Astrocyte (in vitro differentiated cells and primary cell): ENCODE measurements at regions not wholly inside any gene's neighbourhood (a gene's known extent, or its start where the extent isn't known, plus 50 kb on each side); places are given as distances from the start of the nearest gene placed in this dataset.

Source experiments
- DNase-seq: peaks from one replicate; pipeline ENCODE4 v3.0.0-alpha.2; 2010; ENCODE audit warnings: low read depth
- FAIRE-seq: peaks from 2 replicates; lab custom pipeline; 2011; peaks lifted over from hg19 to GRCh38; lab: Jason Lieb, UNC
- H2AFZ ChIP-seq: 2 replicates; pipeline ENCODE4 v1.6.0; 2012; ENCODE audit warnings: low read depth, low read length, inconsistent platforms
- H3K27ac ChIP-seq: 2 replicates; pipeline ENCODE4 v1.5.1; 2011; ENCODE audit warnings: low read depth, low read length, inconsistent platforms
- H3K27me3 ChIP-seq: 2 replicates; pipeline ENCODE4 v1.6.0; 2011; ENCODE audit warnings: low read length, inconsistent platforms; ENCODE audit not compliant: insufficient read depth
- H3K36me3 ChIP-seq: 2 replicates; pipeline ENCODE4 v1.5.1; 2011; ENCODE audit warnings: low read length, inconsistent platforms; ENCODE audit not compliant: insufficient read depth
- H3K4me1 ChIP-seq: 2 replicates; pipeline ENCODE4 v1.5.1; 2011; ENCODE audit warnings: low read length, inconsistent platforms; ENCODE audit not compliant: insufficient read depth
- H3K4me2 ChIP-seq: 2 replicates; pipeline ENCODE4 v1.6.0; 2012; ENCODE audit warnings: low read length, inconsistent platforms
- H3K4me3 ChIP-seq: 2 replicates; pipeline ENCODE4 v1.5.1; 2011; ENCODE audit warnings: low read depth, mild to moderate bottlenecking, low read length, inconsistent platforms; ENCODE audit not compliant: insufficient read depth
- H3K79me2 ChIP-seq: 2 replicates; pipeline ENCODE4 v1.6.0; 2012; ENCODE audit warnings: mild to moderate bottlenecking, low read length, inconsistent platforms; ENCODE audit not compliant: insufficient read depth
- H3K9ac ChIP-seq: 2 replicates; pipeline ENCODE4 v1.6.0; 2012; ENCODE audit warnings: mild to moderate bottlenecking, low read length, inconsistent platforms
- H3K9me3 ChIP-seq: 2 replicates; pipeline ENCODE4 v1.5.1; 2012; ENCODE audit warnings: low read depth, mild to moderate bottlenecking, low read length, inconsistent platforms; ENCODE audit not compliant: insufficient read depth
- H4K20me1 ChIP-seq: 2 replicates; pipeline ENCODE4 v1.6.0; 2012; ENCODE audit warnings: low read length, inconsistent platforms; ENCODE audit not compliant: insufficient read depth
- H3K27ac Mint-ChIP-seq: one replicate; pipeline ENCODE4 v1.8.0; 2021; ENCODE audit warnings: mild to moderate bottlenecking, mixed read lengths; ENCODE audit not compliant: unreplicated experiment
- H3K27me3 Mint-ChIP-seq: one replicate; pipeline ENCODE4 v1.8.0; 2021; ENCODE audit warnings: low read depth, mixed read lengths; ENCODE audit not compliant: unreplicated experiment
- H3K36me3 Mint-ChIP-seq: one replicate; pipeline ENCODE4 v1.8.0; 2021; ENCODE audit warnings: low read depth, mixed read lengths; ENCODE audit not compliant: unreplicated experiment
- H3K4me1 Mint-ChIP-seq: one replicate; pipeline ENCODE4 v1.8.0; 2021; ENCODE audit warnings: low read depth, mixed read lengths; ENCODE audit not compliant: unreplicated experiment
- H3K4me3 Mint-ChIP-seq: one replicate; pipeline ENCODE4 v1.8.0; 2021; ENCODE audit warnings: mild to moderate bottlenecking, moderate library complexity, mixed read lengths; ENCODE audit not compliant: unreplicated experiment
- H3K9me3 Mint-ChIP-seq: one replicate; pipeline ENCODE4 v1.8.0; 2021; ENCODE audit warnings: mild to moderate bottlenecking, mixed read lengths; ENCODE audit not compliant: unreplicated experiment
- EZH2 ChIP-seq: IDR thresholded peaks from 2 replicates; pipeline ENCODE4 v1.6.1; 2012; ENCODE audit warnings: mild to moderate bottlenecking, low read length, inconsistent platforms; ENCODE audit not compliant: insufficient read depth
- TF ChIP-seq, protein P1 (sequence below): IDR thresholded peaks from 2 replicates; pipeline ENCODE4 v1.5.1; 2011; ENCODE audit warnings: low read depth, mild to moderate bottlenecking, inconsistent platforms, low read length, moderate library complexity; ENCODE audit not compliant: insufficient read depth

DNA sequence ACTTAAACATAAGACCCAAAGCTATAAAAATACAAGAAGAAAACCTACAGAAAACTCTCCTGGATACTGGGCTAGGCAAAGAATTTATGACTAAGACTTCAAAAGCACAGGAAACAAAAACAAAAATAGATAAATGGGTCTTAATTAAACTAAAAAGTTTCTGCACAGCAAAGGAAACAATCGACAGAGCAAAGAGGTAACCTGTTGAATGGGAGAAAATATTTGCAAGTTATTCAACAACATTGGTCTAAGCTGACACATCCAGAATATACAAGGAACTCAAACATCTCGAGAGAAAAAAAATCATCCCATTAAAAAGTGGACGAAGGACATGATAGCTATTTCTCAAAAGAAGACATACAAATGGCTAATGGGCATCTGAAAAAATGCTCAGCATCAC is 72.3 kb upstream of the RBBP8 start:
- Histone ChIP-seq H3K4me1 (no peaks in the 10 kb centered on the region), H4K20me1 (no peaks in the 10 kb centered on the region), H3K27ac (no peak overlapping the region), H3K27me3 (no peaks in the 10 kb centered on the region), H2AFZ (no peak overlapping the region), H3K9me3 (no peaks in the 10 kb centered on the region), H3K4me3 (no peak overlapping the region), H3K79me2 (no peaks in the 10 kb centered on the region), H3K4me2 (no peak overlapping the region), H3K9ac (no peak overlapping the region), H3K36me3 (no peaks in the 10 kb centered on the region)
- no peak overlapping the region for H3K4me3 Mint-ChIP-seq
- H3K9me3 Mint-ChIP-seq: no peaks in the 10 kb centered on the region
- no peak for DNase-seq
- FAIRE-seq: no peak
- H3K27me3 Mint-ChIP-seq: no peaks in the 10 kb centered on the region
- no peak for TF ChIP-seq EZH2
- TF ChIP-seq, protein P1, sequence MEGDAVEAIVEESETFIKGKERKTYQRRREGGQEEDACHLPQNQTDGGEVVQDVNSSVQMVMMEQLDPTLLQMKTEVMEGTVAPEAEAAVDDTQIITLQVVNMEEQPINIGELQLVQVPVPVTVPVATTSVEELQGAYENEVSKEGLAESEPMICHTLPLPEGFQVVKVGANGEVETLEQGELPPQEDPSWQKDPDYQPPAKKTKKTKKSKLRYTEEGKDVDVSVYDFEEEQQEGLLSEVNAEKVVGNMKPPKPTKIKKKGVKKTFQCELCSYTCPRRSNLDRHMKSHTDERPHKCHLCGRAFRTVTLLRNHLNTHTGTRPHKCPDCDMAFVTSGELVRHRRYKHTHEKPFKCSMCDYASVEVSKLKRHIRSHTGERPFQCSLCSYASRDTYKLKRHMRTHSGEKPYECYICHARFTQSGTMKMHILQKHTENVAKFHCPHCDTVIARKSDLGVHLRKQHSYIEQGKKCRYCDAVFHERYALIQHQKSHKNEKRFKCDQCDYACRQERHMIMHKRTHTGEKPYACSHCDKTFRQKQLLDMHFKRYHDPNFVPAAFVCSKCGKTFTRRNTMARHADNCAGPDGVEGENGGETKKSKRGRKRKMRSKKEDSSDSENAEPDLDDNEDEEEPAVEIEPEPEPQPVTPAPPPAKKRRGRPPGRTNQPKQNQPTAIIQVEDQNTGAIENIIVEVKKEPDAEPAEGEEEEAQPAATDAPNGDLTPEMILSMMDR: no peak
- no peak overlapping the region for H3K27ac Mint-ChIP-seq
- no peaks in the 10 kb centered on the region for H3K4me1 Mint-ChIP-seq
- no peaks in the 10 kb centered on the region for H3K36me3 Mint-ChIP-seq

DNA sequence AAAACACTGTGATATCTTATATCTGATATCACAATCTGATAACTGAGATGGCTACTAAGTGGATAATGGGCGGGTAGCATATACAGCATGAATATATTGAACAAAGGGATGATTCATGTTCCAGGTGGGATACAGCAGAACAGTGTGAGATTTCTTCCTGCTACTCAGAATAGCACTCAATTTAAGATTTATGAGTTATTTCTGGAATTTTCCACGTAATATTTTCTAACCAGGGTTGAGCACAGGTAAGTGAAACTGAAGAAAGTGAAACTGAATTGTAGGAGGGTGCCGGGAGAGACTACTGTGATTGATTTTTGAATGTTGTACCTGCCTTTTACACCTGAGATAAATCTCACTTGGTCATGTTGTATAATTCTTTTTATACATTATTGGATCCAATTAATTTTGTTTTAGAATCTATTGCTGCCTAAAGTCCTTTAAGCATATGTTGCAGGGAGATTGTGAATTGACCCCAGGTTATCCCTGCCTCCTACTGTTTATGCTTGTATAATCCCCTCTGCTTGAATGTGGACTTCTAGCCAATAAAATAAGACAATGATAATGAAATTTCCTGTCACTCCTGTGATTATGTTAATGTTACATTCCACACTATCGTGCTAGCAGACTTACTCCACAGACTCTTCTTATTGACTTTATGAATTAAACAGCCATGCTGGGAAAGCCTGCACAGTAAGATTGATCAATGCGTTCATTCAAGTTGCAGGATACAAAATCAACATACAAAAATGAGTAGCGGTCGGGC is 67.6 kb upstream of the RBBP8 start:
- no peak overlapping the region for H2AFZ ChIP-seq
- no peaks in the 10 kb centered on the region for H3K36me3 Mint-ChIP-seq
- TF ChIP-seq, protein P1: no peak
- no peak for TF ChIP-seq EZH2
- no peaks in the 10 kb centered on the region for H3K4me1 Mint-ChIP-seq
- no peak overlapping the region for H3K4me3 Mint-ChIP-seq
- no peak overlapping the region for H3K27ac ChIP-seq
- H3K27me3 Mint-ChIP-seq: no peaks in the 10 kb centered on the region
- H3K9ac ChIP-seq: no peak overlapping the region
- no peaks in the 10 kb centered on the region for H3K4me1 ChIP-seq
- H3K9me3 ChIP-seq: no peaks in the 10 kb centered on the region
- no peak overlapping the region for H3K4me2 ChIP-seq
- no peaks in the 10 kb centered on the region for H4K20me1 ChIP-seq
- no peaks in the 10 kb centered on the region for H3K27me3 ChIP-seq
- no peak overlapping the region for H3K4me3 ChIP-seq
- DNase-seq (no peak), FAIRE-seq (no peak)
- no peaks in the 10 kb centered on the region for H3K36me3 ChIP-seq
- H3K9me3 Mint-ChIP-seq: no peaks in the 10 kb centered on the region
- H3K27ac Mint-ChIP-seq: no peak overlapping the region
- no peaks in the 10 kb centered on the region for H3K79me2 ChIP-seq

DNA sequence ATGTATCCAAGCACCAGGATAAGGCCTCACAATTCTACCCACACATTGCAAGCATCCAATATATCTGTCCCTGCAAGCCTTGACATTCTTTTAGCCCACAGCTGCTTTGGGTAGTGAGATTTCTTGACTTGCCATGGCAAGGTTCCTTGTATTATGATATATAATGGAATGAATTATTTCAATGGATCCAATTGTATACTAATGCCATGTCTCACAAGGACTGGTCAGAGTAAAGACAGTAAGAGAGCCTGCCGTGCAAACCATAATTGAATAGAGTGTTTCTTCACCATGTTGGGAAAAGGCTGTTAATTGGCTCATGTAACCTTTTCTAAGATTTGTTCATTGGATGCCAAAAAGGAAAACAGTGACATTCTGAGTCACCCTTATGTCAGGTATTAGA is 64.3 kb upstream of the RBBP8 start:
- Mint-ChIP-seq H3K9me3 (no peaks in the 10 kb centered on the region), H3K27ac (no peak overlapping the region), H3K4me3 (no peak overlapping the region), H3K4me1 (peaks cover 8% of the 10 kb centered on the region), H3K27me3 (no peaks in the 10 kb centered on the region), H3K36me3 (no peaks in the 10 kb centered on the region)
- TF ChIP-seq, protein P1: no peak
- no peak for TF ChIP-seq EZH2
- peaks cover 9% of the 10 kb centered on the region for H3K4me1 ChIP-seq
- H3K9ac ChIP-seq: no peak overlapping the region
- no peaks in the 10 kb centered on the region for H4K20me1 ChIP-seq
- no peaks in the 10 kb centered on the region for H3K36me3 ChIP-seq
- no peak overlapping the region for H3K27ac ChIP-seq
- no peaks in the 10 kb centered on the region for H3K79me2 ChIP-seq
- no peak overlapping the region for H2AFZ ChIP-seq
- no peak overlapping the region for H3K4me2 ChIP-seq
- no peak for DNase-seq
- FAIRE-seq: no peak
- no peaks in the 10 kb centered on the region for H3K27me3 ChIP-seq
- H3K9me3 ChIP-seq: no peaks in the 10 kb centered on the region
- no peak overlapping the region for H3K4me3 ChIP-seq
